ENCODE measurements at regions not wholly inside any gene's neighbourhood (a gene's known extent, or its start where the extent isn't known, plus 50 kb on each side); places are given as distances from the start of the nearest gene placed in this dataset.

- no peak for TF ChIP-seq POLR2A (IDR thresholded peaks at IDR 0.05)
- TF ChIP-seq CTCF (IDR thresholded peaks at IDR 0.05): no peak
- no peak for TF ChIP-seq POLR2AphosphoS5 (IDR thresholded peaks at IDR 0.05)
Measured at GRCh38 chr1:96259399-96259798, 462.2 kb upstream of the PTBP2 start.

Data from upper lobe of left lung (tissue), 4 donors.